HG03520 (cell line): ENCODE measurements at regions not wholly inside any gene's neighbourhood (a gene's known extent, or its start where the extent isn't known, plus 50 kb on each side); places are given as distances from the start of the nearest gene placed in this dataset.

Experiments
- ATAC-seq: cut with Tn5 transposase; IDR thresholded peaks from one replicate; pipeline ENCODE4 v1.9.1; 2021; ENCODE audit warnings: mild to moderate bottlenecking, moderate library complexity; ENCODE audit not compliant: unreplicated experiment

DNA sequence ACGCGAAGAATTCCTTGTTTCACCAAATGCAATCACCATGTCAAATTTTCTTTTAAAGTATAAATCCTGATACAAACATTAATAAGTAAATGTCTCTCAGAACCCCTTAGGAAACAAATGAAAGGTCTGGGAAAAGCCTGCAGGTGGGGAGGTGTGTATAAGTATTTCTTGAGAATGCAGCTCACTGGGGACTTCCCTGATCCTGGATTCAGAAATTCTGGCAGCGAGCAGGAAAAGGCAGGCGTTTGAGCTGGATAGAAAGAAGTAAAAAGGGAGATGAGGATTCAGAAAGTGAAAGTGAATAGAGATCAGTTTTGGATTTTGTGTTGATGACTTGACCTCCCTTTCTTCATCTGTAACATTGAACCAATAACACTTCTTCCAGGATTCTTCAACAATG lies 68.3 kb upstream of the CTSC start:
- no peak for ATAC-seq

DNA sequence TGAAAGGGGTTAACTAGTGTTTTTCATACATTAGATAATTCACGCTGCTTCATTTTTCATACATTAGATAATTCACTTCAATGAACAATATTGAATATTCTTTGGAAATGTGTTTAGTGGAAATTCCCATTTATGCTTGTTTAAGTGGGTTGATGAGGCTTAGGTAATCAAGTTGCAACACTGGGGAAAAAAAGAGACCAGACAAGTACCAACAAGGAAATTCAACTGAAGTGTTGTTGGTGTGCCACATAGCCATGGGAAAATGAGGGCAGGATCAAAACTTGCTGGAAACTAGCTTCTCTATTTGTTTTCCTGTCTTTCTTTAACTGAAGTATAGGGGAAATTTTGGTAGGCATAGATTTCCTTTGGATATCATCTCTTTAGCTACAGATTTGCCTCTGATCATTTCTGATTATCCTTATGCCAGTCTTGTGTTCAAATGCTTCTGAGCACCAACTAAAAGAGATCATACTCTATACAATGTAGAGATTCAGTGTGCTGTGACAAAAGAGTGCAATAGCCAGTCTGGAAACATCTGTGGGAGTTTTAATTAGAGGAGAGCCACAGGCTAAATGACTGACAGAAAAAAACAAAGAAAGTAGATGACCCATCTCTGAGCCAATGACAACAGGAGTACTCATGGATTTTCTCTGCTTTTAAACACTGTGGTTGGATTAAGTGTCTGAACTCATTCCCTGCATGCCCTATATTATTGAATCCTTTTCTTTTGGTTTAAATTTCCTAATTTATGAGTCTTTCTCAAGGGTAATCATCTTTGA lies 67.6 kb upstream of the CTSC start:
- ATAC-seq: no peak

DNA sequence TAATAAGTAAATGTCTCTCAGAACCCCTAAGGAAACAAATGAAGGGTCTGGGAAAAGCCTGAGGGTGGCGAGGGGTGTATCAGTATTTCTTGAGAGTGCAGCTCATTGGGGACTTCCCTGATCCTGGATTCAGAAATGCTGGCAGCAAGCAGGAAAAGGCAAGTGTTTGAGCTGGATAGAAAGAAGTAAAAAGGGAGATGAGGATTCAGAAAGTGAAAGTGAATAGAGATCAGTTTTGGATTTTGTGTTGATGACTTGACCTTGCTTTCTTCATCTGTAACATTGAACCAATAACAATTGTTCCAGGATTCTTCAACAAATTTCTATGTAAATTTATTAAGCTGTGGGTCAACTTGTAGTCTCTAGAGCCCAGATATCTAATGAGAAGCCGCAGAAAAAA lies 66.9 kb upstream of the CTSC start:
- ATAC-seq: no peak

DNA sequence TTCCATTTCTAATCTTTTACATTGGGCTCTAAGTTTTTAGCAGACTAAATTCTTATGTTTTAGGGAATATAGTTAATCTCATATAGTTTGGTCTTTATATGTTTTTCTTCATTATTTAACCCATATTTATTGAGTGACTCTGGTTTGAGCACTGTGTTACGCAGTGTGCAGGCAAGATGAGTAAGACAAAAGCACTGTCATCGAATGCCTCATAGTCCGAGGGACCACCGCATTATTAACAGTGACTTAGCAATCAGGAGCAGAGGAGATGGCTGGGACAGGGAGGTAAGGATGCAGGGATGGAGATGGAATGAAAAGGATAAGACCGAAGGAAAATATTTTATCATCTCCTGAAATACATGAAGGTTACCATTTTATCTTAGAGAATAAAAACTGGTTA lies 65.2 kb upstream of the CTSC start:
- no peak for ATAC-seq

DNA sequence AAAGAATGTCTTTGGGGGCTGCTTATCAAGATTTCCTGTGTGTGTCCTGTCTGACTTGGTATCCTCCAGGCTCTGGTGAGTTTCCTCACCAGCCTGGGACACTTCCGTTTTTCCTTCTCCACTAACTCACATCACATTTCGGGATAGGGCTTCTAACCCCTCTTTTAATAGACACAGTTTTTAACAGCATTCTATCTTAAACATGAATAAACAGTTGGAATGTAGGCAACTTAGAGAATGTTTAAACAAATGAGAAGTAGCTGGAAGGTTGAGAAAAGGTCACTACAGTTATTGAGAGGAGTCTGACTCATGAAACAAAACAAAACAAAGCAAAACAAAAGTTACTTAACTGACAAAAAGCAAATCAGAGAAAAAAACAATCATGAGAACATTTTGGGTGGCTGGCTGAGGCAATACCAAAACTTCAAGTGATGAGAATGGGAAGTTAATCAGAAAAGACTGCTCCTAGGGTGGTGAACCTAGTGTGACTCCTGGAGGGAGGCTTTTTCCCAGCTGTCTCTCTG lies 64.7 kb upstream of the CTSC start:
- no peak for ATAC-seq

DNA sequence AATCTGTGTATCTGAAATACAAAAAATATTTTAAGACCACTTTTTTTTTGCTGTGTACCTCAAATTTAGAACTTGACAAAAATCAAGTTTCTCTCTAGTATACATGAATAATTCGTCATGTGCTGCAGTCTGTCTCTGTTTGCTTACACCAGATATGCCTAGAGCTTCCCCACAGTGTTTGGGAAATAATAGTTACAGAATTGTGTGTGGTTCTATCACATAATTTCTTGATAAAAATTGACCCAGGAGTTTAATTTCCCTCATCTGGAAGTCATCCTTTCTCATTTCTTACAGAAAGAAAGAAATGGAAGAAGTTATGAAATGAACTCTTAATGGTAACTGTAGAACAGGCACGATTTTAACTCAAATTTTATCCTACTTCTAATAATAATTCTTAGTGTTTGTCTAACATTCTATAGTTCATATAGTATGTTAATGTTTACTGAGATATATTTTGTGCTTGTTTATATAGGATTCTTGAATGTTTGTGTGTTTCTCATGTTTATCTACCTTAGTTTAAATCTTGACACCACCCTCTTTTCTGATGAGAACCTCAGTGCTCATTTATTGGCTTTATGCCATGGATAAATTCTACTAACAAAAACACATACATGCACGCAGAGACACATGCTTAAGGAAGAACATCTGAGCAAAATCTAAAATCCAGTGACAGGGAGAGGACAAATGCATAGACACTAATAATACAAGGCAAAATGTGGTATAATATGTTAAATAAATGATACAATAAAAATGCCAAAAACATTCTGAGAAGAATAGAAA lies 61.4 kb upstream of the CTSC start:
- no peak for ATAC-seq

DNA sequence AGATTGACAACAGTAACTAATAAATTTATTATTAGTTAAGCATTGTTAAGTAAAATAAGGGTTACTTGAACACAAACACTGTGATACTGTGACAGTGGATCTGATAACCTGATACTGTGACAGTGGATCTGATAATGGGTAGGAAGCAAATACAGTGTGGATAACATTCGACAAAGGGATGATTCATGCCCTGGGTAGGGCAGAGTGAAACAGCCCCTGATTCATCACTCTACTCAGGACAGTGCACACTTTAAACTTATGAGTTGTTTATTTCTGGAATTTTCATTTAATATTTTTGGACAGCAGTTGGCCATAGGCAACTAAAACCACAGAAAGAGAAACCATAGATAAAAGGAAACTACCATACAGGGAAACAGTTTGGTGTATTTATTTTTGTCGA lies 60.8 kb upstream of the CTSC start:
- no peak for ATAC-seq

DNA sequence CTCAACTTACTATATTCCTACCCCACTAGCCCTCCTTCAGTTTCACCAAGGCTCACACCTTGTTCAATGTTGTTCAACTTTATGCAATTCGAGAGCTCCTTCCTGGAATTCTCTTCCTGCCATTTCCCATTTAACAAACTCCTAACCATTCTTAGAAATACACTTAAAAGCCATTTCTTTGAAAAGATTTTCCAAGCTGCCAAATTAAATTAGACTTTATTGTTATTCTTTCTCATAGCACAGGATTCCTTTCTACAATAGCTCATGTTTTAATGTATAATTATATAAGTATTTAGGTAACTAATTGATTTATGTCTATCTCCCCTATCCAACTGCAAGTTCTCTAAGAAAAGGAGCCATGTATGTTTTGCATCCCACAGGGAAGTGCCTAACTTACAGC lies 52.7 kb upstream of the CTSC start:
- no peak for ATAC-seq

DNA sequence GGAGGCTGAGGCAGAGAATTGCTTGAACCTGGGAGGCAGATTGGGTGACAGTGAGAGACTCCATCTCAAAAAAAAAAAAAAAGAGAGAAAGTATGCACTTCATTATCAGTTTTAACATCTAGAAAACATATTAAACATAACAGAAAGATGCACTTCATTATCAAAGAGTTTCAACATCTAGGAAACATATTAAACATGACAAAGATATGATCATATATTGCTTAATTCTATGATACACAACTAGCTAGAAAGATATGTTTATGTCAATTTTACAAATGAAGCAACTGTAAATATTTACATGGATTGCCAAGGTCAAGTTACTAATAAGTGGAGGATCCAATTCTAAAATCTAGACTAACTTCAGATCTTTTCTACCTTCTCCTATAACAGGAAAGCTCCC lies 50.4 kb upstream of the CTSC start:
- no peak for ATAC-seq
